IPS DF 6.9 (cell line): ENCODE measurements at regions not wholly inside any gene's neighbourhood (a gene's known extent, or its start where the extent isn't known, plus 50 kb on each side); places are given as distances from the start of the nearest gene placed in this dataset.

Source experiments
- DNase-seq: peaks from one replicate; pipeline ENCODE4 v3.0.0-alpha.2; 2013; ENCODE audit warnings: low read depth, low spot score
- H3K27ac ChIP-seq: one replicate; pipeline ENCODE4 v1.5.1; 2013; ENCODE audit warnings: low read length, control low read depth
- H3K27me3 ChIP-seq: 2 replicates; pipeline ENCODE4 v1.6.1; 2013; ENCODE audit warnings: mild to moderate bottlenecking, low read length; ENCODE audit not compliant: control insufficient read depth, insufficient read depth
- H3K36me3 ChIP-seq: 2 replicates; pipeline ENCODE4 v1.6.1; 2013; ENCODE audit warnings: low read length; ENCODE audit not compliant: control insufficient read depth, insufficient read depth
- H3K4me1 ChIP-seq: 2 replicates; pipeline ENCODE4 v1.6.1; 2013; ENCODE audit warnings: low read length; ENCODE audit not compliant: control insufficient read depth, insufficient read depth
- H3K4me3 ChIP-seq: 2 replicates; pipeline ENCODE4 v1.5.1; 2013; ENCODE audit warnings: mild to moderate bottlenecking, low read length
- H3K9me3 ChIP-seq: 2 replicates; pipeline ENCODE4 v1.6.1; 2013; ENCODE audit warnings: low read length, inconsistent platforms; ENCODE audit not compliant: control insufficient read depth, insufficient read depth
- WGBS: extraction: QIAGEN DNeasy Blood & Tissue Kit; methylation state at CpG from one replicate; pipeline ENCODE4 v1.1.7; 2013; ENCODE audit warnings: mixed read lengths, missing lambda C conversion rate; ENCODE audit not compliant: insufficient read length, insufficient coverage; 5-methylcytosine and 5-hydroxymethylcytosine counted together

GRCh38 chr15:96415513-96416217 lies 85.2 kb downstream of the NR2F2 start:
- no peak overlapping the region for H3K27ac ChIP-seq
- H3K9me3 ChIP-seq: no peaks in the 10 kb centered on the region
- H3K4me3 ChIP-seq: no peak overlapping the region
- H3K36me3 ChIP-seq: no peaks in the 10 kb centered on the region
- WGBS: no CpG with 5 or more reads among the region's 21 CpGs
- peaks cover 87% of the 10 kb centered on the region for H3K27me3 ChIP-seq
- DNase-seq: no peak
- peaks cover 3% of the 10 kb centered on the region; the same call in 1 of the 2 replicates for H3K4me1 ChIP-seq

GRCh38 chr15:96416218-96416933 lies 85.9 kb downstream of the NR2F2 start:
- WGBS: no CpG with 5 or more reads among the region's 58 CpGs
- no peak for DNase-seq
- Histone ChIP-seq H3K27me3 (peaks cover 80% of the 10 kb centered on the region), H3K9me3 (no peaks in the 10 kb centered on the region), H3K36me3 (no peaks in the 10 kb centered on the region), H3K27ac (no peak overlapping the region), H3K4me3 (no peak overlapping the region; the same call in 1 of the 2 replicates), H3K4me1 (peaks cover 3% of the 10 kb centered on the region)

GRCh38 chr15:96416934-96417759 lies 86.6 kb downstream of the NR2F2 start:
- WGBS: no CpG with 5 or more reads among the region's 51 CpGs
- no peak overlapping the region; the same call in 1 of the 2 replicates for H3K4me3 ChIP-seq
- no peaks in the 10 kb centered on the region for H3K36me3 ChIP-seq
- peaks cover 75% of the 10 kb centered on the region for H3K27me3 ChIP-seq
- H3K27ac ChIP-seq: no peak overlapping the region
- no peaks in the 10 kb centered on the region for H3K9me3 ChIP-seq
- H3K4me1 ChIP-seq: peaks cover 4% of the 10 kb centered on the region
- DNase-seq: no peak

GRCh38 chr15:96417760-96418130 lies 87.2 kb downstream of the NR2F2 start:
- H3K27me3 ChIP-seq: peaks cover 70% of the 10 kb centered on the region
- no peaks in the 10 kb centered on the region for H3K36me3 ChIP-seq
- H3K4me1 ChIP-seq: peaks cover 4% of the 10 kb centered on the region
- H3K4me3 ChIP-seq: no peak overlapping the region
- DNase-seq: no peak
- no peak overlapping the region for H3K27ac ChIP-seq
- no CpG with 5 or more reads among the region's 14 CpGs for WGBS
- no peaks in the 10 kb centered on the region for H3K9me3 ChIP-seq

GRCh38 chr15:96418146-96418545 lies 87.6 kb downstream of the NR2F2 start:
- no peak for DNase-seq
- Histone ChIP-seq H3K9me3 (no peaks in the 10 kb centered on the region), H3K27me3 (peaks cover 66% of the 10 kb centered on the region), H3K4me3 (no peak overlapping the region), H3K4me1 (peaks cover 4% of the 10 kb centered on the region), H3K27ac (no peak overlapping the region), H3K36me3 (no peaks in the 10 kb centered on the region)
- no CpG with 5 or more reads among the region's 2 CpGs for WGBS

- peaks cover 4% of the 10 kb centered on the region for H3K4me1 ChIP-seq
- no peak overlapping the region for H3K4me3 ChIP-seq
- DNase-seq: no peak
- H3K27ac ChIP-seq: no peak overlapping the region
- H3K36me3 ChIP-seq: no peaks in the 10 kb centered on the region
- no CpG with 5 or more reads among the region's 8 CpGs for WGBS
- H3K27me3 ChIP-seq: peaks cover 39% of the 10 kb centered on the region
- H3K9me3 ChIP-seq: no peaks in the 10 kb centered on the region
Observed at GRCh38 chr15:96421178-96421601, 90.7 kb downstream of the NR2F2 start.

- H3K4me1 ChIP-seq: peaks cover 1% of the 10 kb centered on the region; the same call in 1 of the 2 replicates
- H3K4me3 ChIP-seq: no peak overlapping the region
- H3K27me3 ChIP-seq: peaks cover 30% of the 10 kb centered on the region
- no peaks in the 10 kb centered on the region for H3K9me3 ChIP-seq
- DNase-seq: no peak
- H3K27ac ChIP-seq: no peak overlapping the region
- no CpG with 5 or more reads among the region's 7 CpGs for WGBS
- H3K36me3 ChIP-seq: no peaks in the 10 kb centered on the region
Observed at GRCh38 chr15:96422125-96422524, 91.6 kb downstream of the NR2F2 start.

GRCh38 chr15:96424674-96425073 lies 94.2 kb downstream of the NR2F2 start:
- H3K27me3 ChIP-seq: peaks cover 6% of the 10 kb centered on the region
- H3K4me3 ChIP-seq: no peak overlapping the region
- no peak overlapping the region for H3K27ac ChIP-seq
- peaks cover 1% of the 10 kb centered on the region; the same call in 1 of the 2 replicates for H3K4me1 ChIP-seq
- no peaks in the 10 kb centered on the region for H3K9me3 ChIP-seq
- H3K36me3 ChIP-seq: no peaks in the 10 kb centered on the region
- DNase-seq: no peak
- WGBS: no CpG with 5 or more reads among the region's 4 CpGs

GRCh38 chr15:96428742-96429141 lies 98.2 kb downstream of the NR2F2 start:
- H3K36me3 ChIP-seq: no peaks in the 10 kb centered on the region
- no peak overlapping the region for H3K4me3 ChIP-seq
- H3K27ac ChIP-seq: no peak overlapping the region
- H3K27me3 ChIP-seq: no peaks in the 10 kb centered on the region
- H3K4me1 ChIP-seq: no peaks in the 10 kb centered on the region
- no peaks in the 10 kb centered on the region for H3K9me3 ChIP-seq
- no peak for DNase-seq

- WGBS: no CpG with 5 or more reads among the region's 5 CpGs
- Histone ChIP-seq H3K36me3 (no peaks in the 10 kb centered on the region), H3K9me3 (no peaks in the 10 kb centered on the region), H3K27me3 (no peaks in the 10 kb centered on the region), H3K4me1 (no peaks in the 10 kb centered on the region), H3K27ac (no peak overlapping the region), H3K4me3 (no peak overlapping the region)
- DNase-seq: no peak
Observed at GRCh38 chr15:96431786-96432185, 101.3 kb downstream of the NR2F2 start.
